ENCODE measurements at regions not wholly inside any gene's neighbourhood (a gene's known extent, or its start where the extent isn't known, plus 50 kb on each side); places are given as distances from the start of the nearest gene placed in this dataset.

DNA sequence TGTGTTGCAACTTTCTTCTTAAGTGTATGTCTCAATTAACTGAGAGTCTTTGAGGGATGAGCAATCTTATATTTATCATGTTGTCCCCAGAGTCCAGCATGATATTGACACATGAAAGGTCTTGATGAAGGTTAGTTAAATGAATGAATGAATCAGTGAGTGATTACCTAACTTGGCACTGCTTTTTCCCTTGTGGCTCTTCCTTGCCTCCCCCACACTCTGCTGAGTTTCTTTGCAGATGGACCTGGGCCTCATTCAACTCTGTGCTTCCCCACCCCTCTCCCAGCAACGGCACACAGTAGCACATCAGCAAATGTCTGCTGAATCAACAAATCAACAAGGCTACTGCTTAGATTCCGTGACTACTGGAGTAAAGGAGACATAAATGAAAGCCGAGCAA is 235.1 kb upstream of the CXCL12 start:
- TF ChIP-seq, protein P1, sequence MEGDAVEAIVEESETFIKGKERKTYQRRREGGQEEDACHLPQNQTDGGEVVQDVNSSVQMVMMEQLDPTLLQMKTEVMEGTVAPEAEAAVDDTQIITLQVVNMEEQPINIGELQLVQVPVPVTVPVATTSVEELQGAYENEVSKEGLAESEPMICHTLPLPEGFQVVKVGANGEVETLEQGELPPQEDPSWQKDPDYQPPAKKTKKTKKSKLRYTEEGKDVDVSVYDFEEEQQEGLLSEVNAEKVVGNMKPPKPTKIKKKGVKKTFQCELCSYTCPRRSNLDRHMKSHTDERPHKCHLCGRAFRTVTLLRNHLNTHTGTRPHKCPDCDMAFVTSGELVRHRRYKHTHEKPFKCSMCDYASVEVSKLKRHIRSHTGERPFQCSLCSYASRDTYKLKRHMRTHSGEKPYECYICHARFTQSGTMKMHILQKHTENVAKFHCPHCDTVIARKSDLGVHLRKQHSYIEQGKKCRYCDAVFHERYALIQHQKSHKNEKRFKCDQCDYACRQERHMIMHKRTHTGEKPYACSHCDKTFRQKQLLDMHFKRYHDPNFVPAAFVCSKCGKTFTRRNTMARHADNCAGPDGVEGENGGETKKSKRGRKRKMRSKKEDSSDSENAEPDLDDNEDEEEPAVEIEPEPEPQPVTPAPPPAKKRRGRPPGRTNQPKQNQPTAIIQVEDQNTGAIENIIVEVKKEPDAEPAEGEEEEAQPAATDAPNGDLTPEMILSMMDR (IDR thresholded peaks at IDR 0.05), result no peak
- TF ChIP-seq POLR2A (IDR thresholded peaks at IDR 0.05), result no peak

Measured in prostate gland (tissue), 2 donors.